GM19023 (cell line): ENCODE measurements at regions not wholly inside any gene's neighbourhood (a gene's known extent, or its start where the extent isn't known, plus 50 kb on each side); places are given as distances from the start of the nearest gene placed in this dataset.
A peak's percentile ranks its signal among the peaks of the same experiment; 100 is the strongest.

Experiments used
- ATAC-seq: cut with Tn5 transposase; IDR thresholded peaks from one replicate; pipeline ENCODE4 v1.9.1; 2021; ENCODE audit warnings: mild to moderate bottlenecking, moderate library complexity; ENCODE audit not compliant: unreplicated experiment

DNA sequence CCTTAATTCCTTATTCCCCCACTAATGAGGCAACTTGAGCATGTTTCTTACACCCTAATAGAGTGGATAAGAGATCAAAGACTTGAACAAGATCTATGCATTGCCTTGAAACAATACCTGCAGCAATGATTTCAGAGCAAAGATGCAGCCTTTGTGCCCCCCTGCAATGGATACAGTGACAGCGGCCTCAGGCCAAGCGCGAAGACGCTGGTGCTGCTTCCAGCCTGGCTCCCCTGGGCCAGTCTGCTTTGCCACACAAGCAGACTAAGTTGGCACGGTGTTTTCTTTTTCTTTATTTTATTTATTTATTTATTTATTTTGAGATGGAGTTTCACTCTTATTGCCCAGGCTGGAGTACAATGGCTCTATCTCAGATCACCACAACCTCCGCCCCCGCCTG is 179.8 kb upstream of the S1PR3 start:
- no peak for ATAC-seq

DNA sequence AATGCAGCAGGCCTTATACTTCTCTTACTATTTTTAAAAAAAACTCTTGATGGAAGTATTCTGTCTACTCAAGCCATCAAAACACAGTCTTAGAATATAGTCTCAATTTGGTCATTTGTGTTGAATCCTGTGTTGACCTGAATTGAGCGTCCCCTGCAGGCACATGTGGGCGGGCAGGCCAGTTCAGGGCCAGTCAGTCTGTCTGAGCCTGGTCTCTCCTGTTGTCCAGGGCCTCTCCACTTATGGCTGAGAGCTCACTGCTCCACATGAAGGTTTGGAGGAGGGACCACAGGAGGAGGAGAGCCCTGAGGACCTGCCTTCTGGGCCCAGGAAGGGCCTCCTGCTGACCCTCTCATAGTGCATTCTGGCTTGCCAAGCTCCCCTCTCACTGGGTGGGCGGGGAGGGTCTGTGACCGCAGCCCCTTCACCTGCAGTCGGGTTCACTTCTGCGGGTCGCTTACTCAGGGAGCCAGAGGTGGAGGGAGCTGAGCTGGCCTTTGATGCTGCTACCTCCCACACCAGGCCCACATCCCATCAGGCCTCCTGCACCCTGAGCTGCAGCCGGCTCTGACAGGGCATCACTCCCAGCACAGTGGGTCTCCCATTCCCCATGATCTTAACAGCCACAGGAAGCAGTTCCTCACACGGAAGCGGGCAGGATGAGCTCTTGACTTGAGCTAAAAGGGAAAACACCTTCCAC is 178.2 kb upstream of the S1PR3 start:
- no peak for ATAC-seq

- ATAC-seq: no peak
Observed at GRCh38 chr9:88813638-88814209, 177.5 kb upstream of the S1PR3 start.

GRCh38 chr9:88814577-88814976 is 176.7 kb upstream of the S1PR3 start:
- ATAC-seq: no peak

DNA sequence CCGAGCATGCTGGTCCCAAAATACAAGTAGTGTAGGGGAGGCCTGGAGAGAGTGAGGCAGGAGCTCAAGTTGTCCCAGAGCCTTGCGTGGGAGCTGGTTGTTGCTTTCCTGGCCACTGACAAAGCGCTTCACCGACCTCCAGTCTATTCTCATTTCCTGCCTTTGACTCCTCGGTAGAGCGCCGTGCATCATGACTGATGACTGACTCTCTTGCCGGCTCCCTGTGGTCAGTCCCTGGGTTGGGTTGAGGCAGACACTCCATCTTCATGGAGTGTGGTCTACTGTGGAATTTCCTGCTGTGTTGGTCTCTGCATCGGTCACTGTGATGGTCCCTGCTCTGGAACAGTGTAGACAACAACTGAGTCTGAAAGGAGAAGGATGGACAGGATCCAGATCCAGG is 175.1 kb upstream of the S1PR3 start:
- no peak for ATAC-seq

- ATAC-seq: no peak
Observed at GRCh38 chr9:88816591-88816990, 174.7 kb upstream of the S1PR3 start.

DNA sequence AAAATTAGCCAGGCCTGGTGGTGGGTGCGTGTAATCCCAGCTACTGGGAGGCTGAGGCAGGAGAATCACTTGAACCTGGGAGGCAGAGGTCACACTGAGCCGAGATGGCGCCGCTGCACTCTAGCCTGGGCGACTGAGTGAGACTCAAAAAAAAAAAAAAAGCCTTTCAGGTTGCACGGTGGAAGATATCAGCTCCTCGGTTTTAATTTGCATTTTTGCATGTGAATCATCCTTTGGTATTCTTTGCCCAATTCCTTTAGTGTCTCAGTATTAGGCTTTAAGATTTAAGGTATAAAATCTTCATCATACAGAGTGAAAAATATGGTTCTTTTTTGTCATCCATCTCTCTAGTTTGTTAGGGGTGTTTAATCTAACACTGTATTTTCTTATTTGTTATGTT is 173.6 kb upstream of the S1PR3 start:
- no peak for ATAC-seq

- ATAC-seq: no peak
Observed at GRCh38 chr9:88818495-88819201, 172.6 kb upstream of the S1PR3 start.

DNA sequence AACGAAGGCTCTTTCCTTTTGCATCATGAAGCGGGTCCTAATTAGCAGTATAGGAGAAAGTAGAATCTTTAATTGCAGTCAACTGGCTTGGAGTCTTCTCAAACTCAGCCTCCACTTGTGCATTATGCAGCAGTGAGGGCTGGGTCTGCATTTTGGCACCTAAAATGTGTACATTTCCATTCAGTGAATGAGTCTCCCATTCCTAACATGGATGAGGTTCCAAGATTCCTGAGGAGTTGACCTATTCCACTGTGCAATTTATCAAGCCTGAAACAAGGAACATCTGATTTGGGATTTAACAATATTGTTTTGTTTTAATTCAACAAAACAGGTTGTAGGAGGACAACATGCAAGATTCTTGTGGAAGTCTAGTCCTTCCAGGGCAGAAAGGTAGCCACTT is 171.8 kb upstream of the S1PR3 start:
- no peak for ATAC-seq

DNA sequence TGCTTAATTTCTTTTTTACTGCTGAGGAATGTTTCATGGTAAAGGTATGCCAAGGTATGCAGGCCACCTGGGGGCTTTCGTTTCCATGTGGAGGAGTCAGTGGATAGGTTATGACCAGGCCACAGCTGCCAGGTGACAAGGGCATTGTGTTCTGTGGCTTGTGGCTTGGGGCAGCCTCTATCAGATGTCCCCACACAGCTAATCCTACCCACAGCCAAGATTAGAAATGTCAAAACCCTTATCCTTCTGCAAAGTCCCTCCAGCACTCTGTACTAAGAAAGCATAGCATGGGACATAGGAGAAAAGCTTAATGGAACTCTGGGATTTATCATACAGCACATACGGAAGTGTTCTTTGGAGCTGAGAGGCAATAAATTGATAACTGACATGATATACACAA is 171.2 kb upstream of the S1PR3 start:
- ATAC-seq: no peak

- no peak for ATAC-seq
Observed at GRCh38 chr9:88821033-88821745, 170.1 kb upstream of the S1PR3 start.

GRCh38 chr9:88821746-88822106 is 169.5 kb upstream of the S1PR3 start:
- ATAC-seq: no peak

DNA sequence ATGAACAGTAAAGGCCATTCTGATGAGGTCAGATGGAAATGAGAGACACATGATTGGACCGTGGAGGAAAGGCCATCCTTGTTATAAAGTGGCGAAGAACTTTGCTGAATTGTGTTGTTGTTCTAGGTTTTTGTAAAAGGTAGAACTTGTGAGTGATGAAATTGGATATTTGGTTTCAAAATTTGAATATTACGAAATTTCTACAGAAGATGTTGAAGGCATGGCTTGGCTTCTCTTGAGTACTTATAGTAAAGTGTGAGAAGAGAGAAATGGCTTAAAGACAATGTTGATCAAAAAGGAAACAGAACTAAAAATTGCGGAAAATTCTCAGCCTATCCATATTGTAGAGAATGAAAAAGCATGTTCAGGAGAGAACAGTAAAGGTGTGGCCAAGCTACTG is 166.6 kb upstream of the S1PR3 start:
- no peak for ATAC-seq

DNA sequence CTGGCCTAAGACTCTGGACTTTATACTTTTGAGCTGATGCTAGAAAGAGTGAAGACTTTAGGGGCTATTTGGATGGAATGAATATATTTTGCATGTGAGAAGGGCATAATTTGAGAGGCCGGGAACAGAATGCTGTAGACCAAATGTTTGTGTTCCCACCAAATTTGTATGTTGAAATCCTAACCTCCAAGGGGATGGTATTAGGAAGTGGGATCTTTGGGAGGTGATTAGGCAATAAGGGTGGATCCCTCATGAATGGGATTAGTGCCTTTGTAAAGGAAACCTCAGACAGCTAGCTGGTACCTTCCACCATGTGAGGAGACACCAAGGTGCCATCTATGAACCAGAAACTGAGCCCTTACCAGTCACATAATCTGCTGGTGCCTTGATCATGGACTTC is 165.1 kb upstream of the S1PR3 start:
- ATAC-seq: no peak

- ATAC-seq: no peak
Observed at GRCh38 chr9:88826771-88827181, 164.5 kb upstream of the S1PR3 start.

- no peak for ATAC-seq
Observed at GRCh38 chr9:88828018-88828417, 163.2 kb upstream of the S1PR3 start.

GRCh38 chr9:88828492-88828974 is 162.7 kb upstream of the S1PR3 start:
- ATAC-seq: no peak

- peak; percentile 62 for ATAC-seq
Observed at GRCh38 chr9:88829276-88829675, 162.0 kb upstream of the S1PR3 start.

GRCh38 chr9:88831713-88832407 is 159.4 kb upstream of the S1PR3 start:
- no peak for ATAC-seq

- no peak for ATAC-seq
Observed at GRCh38 chr9:88833946-88834345, 157.3 kb upstream of the S1PR3 start.

GRCh38 chr9:88835038-88835466 is 156.2 kb upstream of the S1PR3 start:
- no peak for ATAC-seq
